Omental fat pad (tissue), 3 donors: ENCODE measurements at regions not wholly inside any gene's neighbourhood (a gene's known extent, or its start where the extent isn't known, plus 50 kb on each side); places are given as distances from the start of the nearest gene placed in this dataset.

Experiments used
- ATAC-seq: fragments of 150-250 bp; one replicate; pipeline ENCODE4 v1.9.1; 2016; ENCODE audit warnings: mild to moderate bottlenecking, moderate library complexity; ENCODE audit not compliant: low FRiP score
- DNase-seq: peaks from one replicate; pipeline ENCODE4 v3.0.0-alpha.2; 2019; ENCODE audit warnings: low spot score
- TF ChIP-seq, protein P1 (sequence below), 3 donors: fragments of 450-650 bp; IDR thresholded peaks; one replicate each; pipeline ENCODE4 v1.5.1; 2016 to 2017; ENCODE audit warnings: antibody characterized with exemption in 3 of 3, mild to moderate bottlenecking in 3 of 3, moderate library complexity in 2 of 3

DNA sequence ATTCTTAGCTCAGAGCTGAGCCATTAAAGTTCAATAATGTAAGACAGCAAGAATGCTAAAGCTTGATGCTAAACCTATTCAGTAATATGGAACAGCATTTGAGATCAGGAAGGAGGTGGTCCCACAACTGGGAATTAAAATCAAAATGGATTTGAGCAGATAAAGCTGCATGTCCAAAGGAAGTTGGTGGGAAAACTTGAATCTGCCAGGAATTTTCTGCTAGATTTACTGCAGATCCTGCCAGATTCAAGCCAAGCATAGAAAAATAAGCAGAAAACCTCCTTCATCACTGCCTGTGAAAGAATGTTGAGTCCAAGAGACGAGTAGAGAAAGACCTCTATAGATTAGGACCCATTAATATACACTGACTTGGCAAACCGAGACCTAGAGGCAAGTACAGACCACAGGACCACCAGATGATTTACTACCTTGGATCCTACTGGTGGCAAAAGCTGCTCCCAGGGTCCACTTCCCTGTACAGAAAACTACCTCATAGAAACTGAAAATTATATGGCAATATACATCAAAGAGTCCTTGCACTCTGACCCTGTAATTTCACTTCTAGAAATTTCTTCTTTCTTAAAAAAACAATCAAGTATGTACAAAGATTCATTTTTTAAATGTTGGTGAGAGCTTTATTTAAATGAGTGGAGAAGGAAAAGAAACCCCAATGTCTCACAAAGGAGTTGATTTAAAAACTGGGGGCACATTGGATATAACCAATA lies 263.2 kb downstream of the DAD1 start:
- DNase-seq (no peak), ATAC-seq (no peak)
- TF ChIP-seq, protein P1, sequence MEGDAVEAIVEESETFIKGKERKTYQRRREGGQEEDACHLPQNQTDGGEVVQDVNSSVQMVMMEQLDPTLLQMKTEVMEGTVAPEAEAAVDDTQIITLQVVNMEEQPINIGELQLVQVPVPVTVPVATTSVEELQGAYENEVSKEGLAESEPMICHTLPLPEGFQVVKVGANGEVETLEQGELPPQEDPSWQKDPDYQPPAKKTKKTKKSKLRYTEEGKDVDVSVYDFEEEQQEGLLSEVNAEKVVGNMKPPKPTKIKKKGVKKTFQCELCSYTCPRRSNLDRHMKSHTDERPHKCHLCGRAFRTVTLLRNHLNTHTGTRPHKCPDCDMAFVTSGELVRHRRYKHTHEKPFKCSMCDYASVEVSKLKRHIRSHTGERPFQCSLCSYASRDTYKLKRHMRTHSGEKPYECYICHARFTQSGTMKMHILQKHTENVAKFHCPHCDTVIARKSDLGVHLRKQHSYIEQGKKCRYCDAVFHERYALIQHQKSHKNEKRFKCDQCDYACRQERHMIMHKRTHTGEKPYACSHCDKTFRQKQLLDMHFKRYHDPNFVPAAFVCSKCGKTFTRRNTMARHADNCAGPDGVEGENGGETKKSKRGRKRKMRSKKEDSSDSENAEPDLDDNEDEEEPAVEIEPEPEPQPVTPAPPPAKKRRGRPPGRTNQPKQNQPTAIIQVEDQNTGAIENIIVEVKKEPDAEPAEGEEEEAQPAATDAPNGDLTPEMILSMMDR (IDR thresholded peaks at IDR 0.05): no peak

DNA sequence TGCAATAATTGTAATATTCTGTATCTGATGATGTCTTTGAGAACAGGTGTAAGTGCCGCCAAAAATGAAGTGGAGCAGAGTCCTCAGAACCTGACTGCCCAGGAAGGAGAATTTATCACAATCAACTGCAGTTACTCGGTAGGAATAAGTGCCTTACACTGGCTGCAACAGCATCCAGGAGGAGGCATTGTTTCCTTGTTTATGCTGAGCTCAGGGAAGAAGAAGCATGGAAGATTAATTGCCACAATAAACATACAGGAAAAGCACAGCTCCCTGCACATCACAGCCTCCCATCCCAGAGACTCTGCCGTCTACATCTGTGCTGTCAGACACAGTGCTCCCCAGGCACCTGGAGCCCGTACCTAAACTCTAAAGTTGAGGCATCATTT lies 268.7 kb downstream of the DAD1 start:
- DNase-seq: no peak
- no peak for ATAC-seq
- TF ChIP-seq, protein P1 (IDR thresholded peaks at IDR 0.05): no peak

DNA sequence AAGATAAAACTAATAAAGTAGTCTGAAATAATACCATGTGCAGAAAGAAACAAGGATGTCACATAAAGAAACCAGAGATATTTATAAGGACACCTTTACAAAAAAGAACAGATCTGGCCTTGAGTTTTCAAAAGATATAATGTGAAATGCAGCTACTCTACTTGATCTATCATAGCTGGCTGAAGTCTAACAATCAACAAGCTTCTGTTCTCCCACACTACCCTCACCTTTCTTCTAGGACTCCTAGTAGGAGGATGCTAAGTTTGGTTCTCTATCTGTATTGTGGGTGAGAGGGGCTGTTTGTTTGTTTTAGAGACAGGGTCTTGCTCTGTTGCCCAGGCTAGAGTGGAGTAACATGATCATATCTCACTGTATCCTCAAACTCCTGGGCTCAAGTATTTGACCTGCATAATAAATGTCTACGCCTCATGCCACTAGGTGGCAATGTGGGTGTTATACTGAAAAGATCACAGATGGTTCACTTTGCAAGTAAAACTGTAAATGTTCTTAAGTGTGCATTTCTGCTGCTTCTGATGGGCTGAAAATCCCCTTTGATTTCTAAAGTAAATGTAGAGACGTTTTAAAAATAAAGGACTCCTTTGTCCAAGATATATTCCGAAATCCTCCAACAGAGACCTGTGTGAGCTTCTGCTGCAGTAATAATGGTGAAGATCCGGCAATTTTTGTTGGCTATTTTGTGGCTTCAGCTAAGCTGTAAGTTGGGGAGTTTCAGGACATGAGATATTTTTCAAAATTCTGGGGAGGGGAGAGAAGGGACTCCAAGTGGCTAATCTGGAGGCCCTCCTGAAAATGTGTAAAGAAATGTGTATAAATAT lies 269.3 kb downstream of the DAD1 start:
- ATAC-seq (no peak), DNase-seq (no peak)
- TF ChIP-seq, protein P1 (IDR thresholded peaks at IDR 0.05): no peak

DNA sequence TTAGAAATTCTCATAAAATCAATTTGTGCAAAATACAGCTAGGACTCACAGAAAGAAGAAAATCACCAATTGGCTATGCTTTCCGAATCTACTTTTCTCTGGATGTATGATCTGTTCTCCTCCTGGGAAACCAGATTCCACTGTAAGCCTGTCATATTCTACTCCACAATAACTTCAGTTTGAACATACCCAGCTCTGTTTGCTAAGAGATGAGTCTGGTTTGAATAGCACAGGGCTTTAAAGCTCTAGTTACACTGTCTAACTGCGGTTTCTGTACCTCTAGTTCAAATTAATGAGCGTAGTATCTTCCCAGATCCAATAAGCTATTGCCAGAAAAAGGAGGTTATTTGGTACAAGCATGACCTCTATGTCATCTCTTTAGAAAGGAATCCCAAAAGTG lies 270.1 kb downstream of the DAD1 start:
- no peak for DNase-seq
- ATAC-seq: no peak
- TF ChIP-seq, protein P1 (IDR thresholded peaks at IDR 0.05): no peak

DNA sequence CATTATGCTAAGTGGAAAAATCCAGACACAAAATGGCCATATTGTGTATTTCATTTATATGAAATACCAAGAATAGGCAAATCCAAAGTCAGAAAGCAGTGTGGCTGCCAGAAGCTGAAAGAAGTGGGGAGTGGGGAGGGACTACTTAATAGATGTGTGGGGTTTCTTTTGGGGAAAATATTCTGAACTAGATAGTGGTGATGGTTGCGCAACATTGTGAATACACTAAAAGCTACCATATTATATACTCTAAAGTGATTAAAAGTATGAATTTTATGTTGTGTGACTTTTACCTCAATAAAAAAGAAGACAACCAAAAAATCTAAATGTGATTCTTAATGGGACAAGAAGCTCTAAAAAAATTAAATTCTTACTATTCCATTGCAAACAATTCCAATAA lies 272.6 kb downstream of the DAD1 start:
- ATAC-seq (no peak), DNase-seq (no peak)
- TF ChIP-seq, protein P1 (IDR thresholded peaks at IDR 0.05): no peak

DNA sequence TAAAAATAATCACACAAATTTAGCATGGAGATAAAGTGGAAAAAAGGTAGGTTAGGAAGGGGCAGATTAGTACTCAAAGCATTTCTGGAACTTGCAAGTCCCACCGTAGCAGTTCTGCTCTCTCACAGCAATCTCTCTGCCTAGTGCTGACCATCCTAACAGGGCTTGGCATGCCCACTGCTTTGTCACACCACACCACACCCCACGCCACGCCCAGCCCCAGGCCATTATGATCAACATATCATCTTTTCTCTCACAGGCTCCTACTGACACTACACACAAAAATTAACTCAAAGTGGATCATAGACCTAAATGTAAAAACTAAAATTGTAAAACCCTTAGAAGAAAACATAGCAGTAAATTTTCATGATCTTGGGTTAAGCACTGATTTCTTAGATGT lies 273.7 kb downstream of the DAD1 start:
- DNase-seq (no peak), ATAC-seq (no peak)
- TF ChIP-seq, protein P1 (IDR thresholded peaks at IDR 0.05): no peak
